ENCODE measurements at regions not wholly inside any gene's neighbourhood (a gene's known extent, or its start where the extent isn't known, plus 50 kb on each side); places are given as distances from the start of the nearest gene placed in this dataset.

DNA sequence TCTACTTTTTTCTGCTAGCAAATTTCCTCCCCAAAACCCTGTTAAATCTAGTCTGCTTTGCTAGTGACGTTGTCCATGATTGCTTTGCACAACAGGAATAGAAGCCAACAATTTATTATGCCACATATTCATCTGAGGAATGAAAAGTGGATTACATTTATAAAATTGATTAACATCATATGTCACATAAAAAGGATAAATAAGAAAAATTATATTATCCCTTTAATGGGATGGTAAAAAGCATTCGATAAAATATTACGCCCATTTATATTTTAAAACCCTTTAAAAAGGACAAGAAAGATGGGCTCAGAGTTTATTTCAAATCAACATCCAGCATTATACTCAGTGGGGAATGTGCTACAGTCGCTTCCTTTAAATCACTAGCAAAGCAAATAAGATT, 991.7 kb downstream of the DIAPH3 start (continued):
- TF ChIP-seq, protein P1, sequence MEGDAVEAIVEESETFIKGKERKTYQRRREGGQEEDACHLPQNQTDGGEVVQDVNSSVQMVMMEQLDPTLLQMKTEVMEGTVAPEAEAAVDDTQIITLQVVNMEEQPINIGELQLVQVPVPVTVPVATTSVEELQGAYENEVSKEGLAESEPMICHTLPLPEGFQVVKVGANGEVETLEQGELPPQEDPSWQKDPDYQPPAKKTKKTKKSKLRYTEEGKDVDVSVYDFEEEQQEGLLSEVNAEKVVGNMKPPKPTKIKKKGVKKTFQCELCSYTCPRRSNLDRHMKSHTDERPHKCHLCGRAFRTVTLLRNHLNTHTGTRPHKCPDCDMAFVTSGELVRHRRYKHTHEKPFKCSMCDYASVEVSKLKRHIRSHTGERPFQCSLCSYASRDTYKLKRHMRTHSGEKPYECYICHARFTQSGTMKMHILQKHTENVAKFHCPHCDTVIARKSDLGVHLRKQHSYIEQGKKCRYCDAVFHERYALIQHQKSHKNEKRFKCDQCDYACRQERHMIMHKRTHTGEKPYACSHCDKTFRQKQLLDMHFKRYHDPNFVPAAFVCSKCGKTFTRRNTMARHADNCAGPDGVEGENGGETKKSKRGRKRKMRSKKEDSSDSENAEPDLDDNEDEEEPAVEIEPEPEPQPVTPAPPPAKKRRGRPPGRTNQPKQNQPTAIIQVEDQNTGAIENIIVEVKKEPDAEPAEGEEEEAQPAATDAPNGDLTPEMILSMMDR (IDR thresholded peaks at IDR 0.05 in 2 of 3, conservative IDR thresholded peaks at IDR 0.05 in 1 of 3; ENCODE audit: control insufficient read depth in 2 of 3, extremely low read depth in 1 of 3, insufficient read depth in 1 of 3, low read depth in 3 of 3, low read length in 3 of 3) = no peak

DNA sequence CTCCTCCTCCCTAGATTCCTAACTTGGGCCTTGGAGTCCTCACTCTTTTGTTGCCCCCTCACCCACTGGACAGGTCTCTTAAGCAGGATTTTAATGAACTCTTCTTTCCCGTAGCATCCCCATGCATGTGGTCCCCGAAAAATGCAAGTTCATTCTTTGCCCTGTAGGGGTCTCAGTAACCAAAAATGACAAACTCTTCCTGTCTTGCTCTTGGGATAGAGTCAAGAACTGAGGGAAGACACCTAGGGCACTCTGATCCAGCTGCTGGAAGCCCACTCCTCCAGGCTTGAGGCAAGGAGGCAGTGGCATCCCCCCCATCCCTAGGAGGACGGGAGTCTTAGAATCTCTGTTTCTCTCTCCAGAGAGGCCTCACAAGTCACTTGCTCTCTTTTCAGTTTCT, 987.0 kb downstream of the DIAPH3 start:
- TF ChIP-seq NR2F1 (conservative IDR thresholded peaks at IDR 0.05) = no peak
- TF ChIP-seq, protein P1 (IDR thresholded peaks at IDR 0.05 in 2 of 3, conservative IDR thresholded peaks at IDR 0.05 in 1 of 3; ENCODE audit: control insufficient read depth in 2 of 3, extremely low read depth in 1 of 3, insufficient read depth in 1 of 3, low read depth in 3 of 3, low read length in 3 of 3) = peak; percentile 5 to 34 (median 33); a peak in 3 of 6 replicates
- Histone ChIP-seq H3K27ac (ENCODE audit: control insufficient read depth, insufficient read depth) (no peak overlapping the region), H3K9ac (ENCODE audit: control insufficient read depth, insufficient read depth, low read length) (no peak overlapping the region), H3K9me3 (replicated peaks; ENCODE audit: control insufficient read depth, insufficient read depth, low read length) (no peaks in the 10 kb centered on the region), H2AFZ (ENCODE audit: control insufficient read depth, low read depth, low read length) (no peak overlapping the region), H3K27me3 (replicated peaks in 1 of 2; ENCODE audit: control insufficient read depth in 2 of 2, insufficient read depth in 2 of 2, low read length in 1 of 2) (no peaks in the 10 kb centered on the region), H3K79me2 (ENCODE audit: control insufficient read depth, insufficient read depth, low read length) (no peaks in the 10 kb centered on the region), H3K4me3 (no peak overlapping the region), H3K4me1 (ENCODE audit: control insufficient read depth, insufficient read depth, low read length) (no peaks in the 10 kb centered on the region), H4K20me1 (ENCODE audit: control insufficient read depth, insufficient read depth) (no peaks in the 10 kb centered on the region), H3K36me3 (ENCODE audit: control insufficient read depth in 2 of 2, insufficient read depth in 2 of 2, low read length in 1 of 2) (no peaks in the 10 kb centered on the region), H3K4me2 (ENCODE audit: control insufficient read depth, insufficient read depth) (no peak overlapping the region)
- in situ Hi-C loops (cut with MboI) (no loop called here), intact Hi-C loops (cut with micrococcal nuclease; ENCODE audit: unreplicated experiment) (no loop called here)
- no peak for FAIRE-seq
- ChIA-PET RAD21 (ENCODE audit: unreplicated experiment) (no interaction called here), CTCF (no interaction called here), POLR2A (no interaction called here), SMC1A (ENCODE audit: uncharacterized antibody, unreplicated experiment) (no interaction called here)
- no peak for ATAC-seq
- WGBS (ENCODE audit: insufficient coverage, insufficient replicate concordance, low lambda C conversion rate, missing lambda C conversion rate) = 50% methylated on average over 3 of the region's 3 CpGs
- DNase-seq (ENCODE audit: low read depth, low spot score) = no peak
- no TSS peak for BruUV-seq (replicated peaks)
